ENCODE measurements at regions not wholly inside any gene's neighbourhood (a gene's known extent, or its start where the extent isn't known, plus 50 kb on each side); places are given as distances from the start of the nearest gene placed in this dataset.
"Not testable (repeated sequence)": the region's sequence is repeated elsewhere in the genome, so short reads cannot be mapped to it uniquely, and the experiment has no call there.

- DNase-seq (ENCODE audit: low read depth in 2 of 2), result no peak
Measured at GRCh38 chr2:48043746-48044145, 137.4 kb upstream of the FBXO11 start.

- DNase-seq (ENCODE audit: low read depth in 2 of 2), result no peak
Measured at GRCh38 chr2:48045613-48046012, 139.3 kb upstream of the FBXO11 start.

GRCh38 chr2:48048476-48049171 lies 142.3 kb upstream of the FBXO11 start:
- no peak for DNase-seq (ENCODE audit: low read depth in 2 of 2)

- DNase-seq (ENCODE audit: low read depth in 2 of 2), result no peak
Measured at GRCh38 chr2:48049371-48049770, 143.1 kb upstream of the FBXO11 start.

- no peak for DNase-seq (ENCODE audit: low read depth in 2 of 2)
Measured at GRCh38 chr2:48050711-48051110, 144.4 kb upstream of the FBXO11 start.

GRCh38 chr2:48059975-48060374 lies 153.7 kb upstream of the FBXO11 start:
- no peak for DNase-seq (ENCODE audit: low read depth in 2 of 2)

GRCh38 chr2:48061656-48062055 lies 155.4 kb upstream of the FBXO11 start:
- not testable (repeated sequence) for DNase-seq (ENCODE audit: low read depth in 2 of 2)

GRCh38 chr2:48065096-48065495 lies 158.8 kb upstream of the FBXO11 start:
- no peak for DNase-seq (ENCODE audit: low read depth in 2 of 2)

- DNase-seq (ENCODE audit: low read depth in 2 of 2), result no peak
Measured at GRCh38 chr2:48066000-48066399, 159.7 kb upstream of the FBXO11 start.

- no peak for DNase-seq (ENCODE audit: low read depth in 2 of 2)
Measured at GRCh38 chr2:48069769-48070168, 163.5 kb upstream of the FBXO11 start.

- DNase-seq (ENCODE audit: low read depth in 2 of 2), result no peak
Measured at GRCh38 chr2:48070415-48070814, 164.1 kb upstream of the FBXO11 start.

GRCh38 chr2:48072583-48072982 lies 166.3 kb upstream of the FBXO11 start:
- no peak for DNase-seq (ENCODE audit: low read depth in 2 of 2)

- no peak for DNase-seq (ENCODE audit: low read depth in 2 of 2)
Measured at GRCh38 chr2:48075631-48076030, 169.3 kb upstream of the FBXO11 start.

GRCh38 chr2:48080534-48081316 lies 174.4 kb upstream of the FBXO11 start:
- no peak for DNase-seq (ENCODE audit: low read depth in 2 of 2)

GRCh38 chr2:48081317-48081628 lies 175.0 kb upstream of the FBXO11 start:
- DNase-seq (ENCODE audit: low read depth in 2 of 2), result no peak

GRCh38 chr2:48085888-48086287 lies 179.6 kb upstream of the FBXO11 start:
- DNase-seq (ENCODE audit: low read depth in 2 of 2), result no peak

- no peak for DNase-seq (ENCODE audit: low read depth in 2 of 2)
Measured at GRCh38 chr2:48088994-48089393, 182.7 kb upstream of the FBXO11 start.

- no peak for DNase-seq (ENCODE audit: low read depth in 2 of 2)
Measured at GRCh38 chr2:48089644-48090043, 183.3 kb upstream of the FBXO11 start.

GRCh38 chr2:48092846-48093803 lies 186.8 kb upstream of the FBXO11 start:
- no peak for DNase-seq (ENCODE audit: low read depth in 2 of 2)

- DNase-seq (ENCODE audit: low read depth in 2 of 2), result not testable (repeated sequence)
Measured at GRCh38 chr2:48096765-48097164, 190.5 kb upstream of the FBXO11 start.

GRCh38 chr2:48098539-48098938 lies 192.2 kb upstream of the FBXO11 start:
- no peak for DNase-seq (ENCODE audit: low read depth in 2 of 2)

GRCh38 chr2:48104418-48104817 lies 198.1 kb upstream of the FBXO11 start:
- no peak for DNase-seq (ENCODE audit: low read depth in 2 of 2)

Measured in stimulated activated CD4-positive, alpha-beta T cell treated with anti-CD3 and anti-CD28 coated beads, Interleukin-15, amount 100 ng/mL, for 48 hours (primary cell).